ENCODE measurements at regions not wholly inside any gene's neighbourhood (a gene's known extent, or its start where the extent isn't known, plus 50 kb on each side); places are given as distances from the start of the nearest gene placed in this dataset. TPM values are rescaled to one million over a fixed set of nuclear protein-coding genes. Genes with fewer than 3 reads are reported as not detected.

DNA sequence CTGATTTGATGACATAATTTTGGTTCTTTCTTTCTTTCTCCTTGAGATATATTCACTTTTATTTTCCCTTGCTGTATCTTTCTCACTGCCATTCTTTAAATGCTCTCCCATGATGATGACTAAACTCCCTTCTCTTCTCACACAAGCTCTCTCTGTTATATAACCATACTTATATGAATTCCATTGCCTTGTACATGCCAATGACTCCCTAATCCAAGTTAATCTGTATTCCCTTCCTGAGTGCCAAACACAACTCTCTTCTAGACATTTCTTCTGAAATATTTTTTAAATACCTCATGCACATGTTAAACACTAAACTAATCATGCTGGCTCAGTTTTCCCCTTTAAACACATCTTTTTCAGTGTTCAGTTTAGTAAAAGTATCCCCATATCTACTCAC lies 62.2 kb upstream of the ST8SIA4 start:
- ChIA-PET POLR2A (no interaction called here), CTCF (no interaction called here)
- H3K4me1 ChIP-seq (ENCODE audit: control insufficient read depth, extremely low read depth, insufficient read depth, low read length) = no peaks in the 10 kb centered on the region
- H3K4me3 ChIP-seq (replicated peaks in 1 of 3; ENCODE audit: insufficient read depth in 1 of 3, low read depth in 1 of 3, low read length in 3 of 3) = no peak overlapping the region
- no peaks in the 10 kb centered on the region for H3K9me3 ChIP-seq (replicated peaks; ENCODE audit: control insufficient read depth, insufficient read depth, low read length)
- H2AFZ ChIP-seq (ENCODE audit: low read depth, low read length) = no peak overlapping the region
- no peak for TF ChIP-seq EZH2 (IDR thresholded peaks at IDR 0.05; ENCODE audit: borderline replicate concordance, low read depth, low read length, severe bottlenecking)
- TF ChIP-seq FOS (IDR thresholded peaks at IDR 0.05; ENCODE audit: borderline replicate concordance, insufficient read depth, low read length) = no peak
- TF ChIP-seq, protein P1, sequence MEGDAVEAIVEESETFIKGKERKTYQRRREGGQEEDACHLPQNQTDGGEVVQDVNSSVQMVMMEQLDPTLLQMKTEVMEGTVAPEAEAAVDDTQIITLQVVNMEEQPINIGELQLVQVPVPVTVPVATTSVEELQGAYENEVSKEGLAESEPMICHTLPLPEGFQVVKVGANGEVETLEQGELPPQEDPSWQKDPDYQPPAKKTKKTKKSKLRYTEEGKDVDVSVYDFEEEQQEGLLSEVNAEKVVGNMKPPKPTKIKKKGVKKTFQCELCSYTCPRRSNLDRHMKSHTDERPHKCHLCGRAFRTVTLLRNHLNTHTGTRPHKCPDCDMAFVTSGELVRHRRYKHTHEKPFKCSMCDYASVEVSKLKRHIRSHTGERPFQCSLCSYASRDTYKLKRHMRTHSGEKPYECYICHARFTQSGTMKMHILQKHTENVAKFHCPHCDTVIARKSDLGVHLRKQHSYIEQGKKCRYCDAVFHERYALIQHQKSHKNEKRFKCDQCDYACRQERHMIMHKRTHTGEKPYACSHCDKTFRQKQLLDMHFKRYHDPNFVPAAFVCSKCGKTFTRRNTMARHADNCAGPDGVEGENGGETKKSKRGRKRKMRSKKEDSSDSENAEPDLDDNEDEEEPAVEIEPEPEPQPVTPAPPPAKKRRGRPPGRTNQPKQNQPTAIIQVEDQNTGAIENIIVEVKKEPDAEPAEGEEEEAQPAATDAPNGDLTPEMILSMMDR (IDR thresholded peaks at IDR 0.05; ENCODE audit: extremely low read depth in 1 of 2, insufficient read depth in 1 of 2, low read depth in 1 of 2, low read length in 2 of 2) = no peak
- no peak for TF ChIP-seq MYC (IDR thresholded peaks at IDR 0.05; ENCODE audit: low read depth, low read length)
- no peak for TF ChIP-seq POLR2AphosphoS5 (IDR thresholded peaks at IDR 0.05; ENCODE audit: insufficient read depth, low read depth, low read length)
- no peak for TF ChIP-seq JUN (IDR thresholded peaks at IDR 0.05; ENCODE audit: borderline replicate concordance, insufficient read depth, insufficient read length, low read depth)
- TF ChIP-seq, protein P2, sequence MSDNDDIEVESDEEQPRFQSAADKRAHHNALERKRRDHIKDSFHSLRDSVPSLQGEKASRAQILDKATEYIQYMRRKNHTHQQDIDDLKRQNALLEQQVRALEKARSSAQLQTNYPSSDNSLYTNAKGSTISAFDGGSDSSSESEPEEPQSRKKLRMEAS (IDR thresholded peaks at IDR 0.05; ENCODE audit: insufficient read depth, insufficient read length) = no peak
- no peak for TF ChIP-seq POLR2A (IDR thresholded peaks at IDR 0.05; ENCODE audit: low read depth, low read length)
- TF ChIP-seq GATA2 (IDR thresholded peaks at IDR 0.05; ENCODE audit: insufficient read depth, insufficient read length, low read depth, low read length) = no peak
- no peaks in the 10 kb centered on the region for H3K79me2 ChIP-seq (ENCODE audit: control insufficient read depth, insufficient read depth, low read length)
- no TSS peak for BruUV-seq (replicated peaks)
- no peaks in the 10 kb centered on the region for H4K20me1 ChIP-seq (replicated peaks; ENCODE audit: control insufficient read depth, extremely low read depth, insufficient read depth, low read length)
- intact Hi-C loops (cut with micrococcal nuclease) = no loop called here
- H3K9ac ChIP-seq (replicated peaks; ENCODE audit: extremely low read depth, insufficient read depth, low read length) = no peak overlapping the region
- H3K27me3 ChIP-seq (ENCODE audit: control insufficient read depth in 2 of 2, insufficient read depth in 2 of 2, low read length in 2 of 2) = peaks cover 0 to 3% of the 10 kb centered on the region in 2 experiments
- FAIRE-seq = no peak
- no peak for DNase-seq (ENCODE audit: low read depth, low spot score)
- no peaks in the 10 kb centered on the region for H3K9me1 ChIP-seq (replicated peaks; ENCODE audit: control insufficient read depth, extremely low read depth, insufficient read depth, low read length)
- dilution Hi-C loops (cut with MboI; ENCODE audit: extremely low pct_ligation_motif_present, low sequenced_read_pairs) = no loop called here
- H3K4me2 ChIP-seq (ENCODE audit: insufficient read depth, low read length) = no peak overlapping the region
- no peak overlapping the region for H3K27ac ChIP-seq (ENCODE audit: insufficient read depth, low read depth, low read length)
- no peaks in the 10 kb centered on the region for H3K36me3 ChIP-seq (ENCODE audit: control insufficient read depth in 2 of 2, extremely low read depth in 1 of 2, insufficient read depth in 2 of 2, low read length in 2 of 2)

Small RNA genes lying in the stretch of these regions (small RNA-seq; reads per million reads assigned to genes)
- gene RN7SL802P (ENCODE audit: insufficient read depth, insufficient read length, low read depth, low replicate concordance) (not detected), gene RNA5SP188 (ENCODE audit: insufficient read depth, insufficient read length, low read depth, low replicate concordance) (not detected)
